ENCODE measurements at regions not wholly inside any gene's neighbourhood (a gene's known extent, or its start where the extent isn't known, plus 50 kb on each side); places are given as distances from the start of the nearest gene placed in this dataset.
"Not testable (repeated sequence)": the region's sequence is repeated elsewhere in the genome, so short reads cannot be mapped to it uniquely, and the experiment has no call there.

DNA sequence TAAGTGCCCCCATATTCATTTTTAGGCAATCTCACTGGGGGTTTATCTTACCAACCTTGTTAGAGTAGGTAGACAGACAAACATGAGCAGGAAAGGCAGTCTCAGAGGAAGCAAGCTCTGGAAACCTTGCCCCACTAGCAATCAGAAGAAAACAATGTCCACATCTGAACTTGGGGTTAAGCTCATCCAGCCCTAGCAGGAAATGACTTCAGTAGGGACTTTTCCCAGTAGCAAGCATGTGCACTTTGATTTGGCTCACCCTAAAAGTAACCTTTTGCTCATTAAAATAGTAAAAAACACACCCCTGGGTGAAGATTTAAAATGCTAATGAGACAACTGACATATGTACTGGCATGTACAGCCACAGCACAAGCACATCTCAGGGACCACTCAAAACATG, 175.5 kb downstream of the AKAIN1 start:
- Histone ChIP-seq H3K27me3 (ENCODE audit: insufficient read depth, low read length, poor library complexity) (no peaks in the 10 kb centered on the region), H3K4me1 (ENCODE audit: control insufficient read depth, low read depth, low read length) (no peaks in the 10 kb centered on the region), H3K79me2 (ENCODE audit: control insufficient read depth, insufficient read depth, low read length) (no peaks in the 10 kb centered on the region), H3K79me1 (ENCODE audit: low read length) (no peaks in the 10 kb centered on the region), H3K27ac (ENCODE audit: low read depth, low read length) (no peak overlapping the region), H4K5ac (ENCODE audit: low read length) (no peak overlapping the region), H3K18ac (ENCODE audit: low read length) (no peak overlapping the region), H4K8ac (ENCODE audit: low read depth, low read length) (no peak overlapping the region), H3K23ac (ENCODE audit: low read length) (no peak overlapping the region), H3K36me3 (ENCODE audit: control insufficient read depth, insufficient read depth, low read length) (no peaks in the 10 kb centered on the region), H2BK5ac (ENCODE audit: low read length) (no peak overlapping the region), H2BK120ac (ENCODE audit: low read depth, low read length) (no peak overlapping the region), H3K4me3 (ENCODE audit: low read length) (no peak overlapping the region), H3K9ac (ENCODE audit: low read length) (no peak overlapping the region), H2AK5ac (ENCODE audit: low read length) (no peak overlapping the region), H3K4ac (ENCODE audit: low read depth, low read length) (no peak overlapping the region), H3K4me2 (ENCODE audit: low read length) (no peak overlapping the region), H2BK15ac (replicated peaks; ENCODE audit: low read depth) (no peak overlapping the region), H3K56ac (ENCODE audit: low read length) (no peak overlapping the region)
- DNase-seq, result no peak

GRCh38 chr18:5015213-5015612, 181.8 kb downstream of the AKAIN1 start:
- no peaks in the 10 kb centered on the region for H3K27me3 ChIP-seq (ENCODE audit: insufficient read depth, low read length, poor library complexity)
- no peak overlapping the region for H3K27ac ChIP-seq (ENCODE audit: low read depth, low read length)
- no CpG with 5 or more reads among the region's 4 CpGs for WGBS (ENCODE audit: extremely low coverage, insufficient coverage, low lambda C conversion rate)
- no peak overlapping the region for H2BK120ac ChIP-seq (ENCODE audit: low read depth, low read length)
- H3K79me1 ChIP-seq (ENCODE audit: low read length), result no peaks in the 10 kb centered on the region
- H3K4me2 ChIP-seq (ENCODE audit: low read length), result no peak overlapping the region
- no peak overlapping the region for H3K23ac ChIP-seq (ENCODE audit: low read length)
- no peak overlapping the region for H2BK5ac ChIP-seq (ENCODE audit: low read length)
- no peak overlapping the region for H3K56ac ChIP-seq (ENCODE audit: low read length)
- no peaks in the 10 kb centered on the region for H3K4me1 ChIP-seq (ENCODE audit: control insufficient read depth, low read depth, low read length)
- no peak overlapping the region for H3K18ac ChIP-seq (ENCODE audit: low read length)
- no peaks in the 10 kb centered on the region for H3K79me2 ChIP-seq (ENCODE audit: control insufficient read depth, insufficient read depth, low read length)
- H4K5ac ChIP-seq (ENCODE audit: low read length), result no peak overlapping the region
- no peak overlapping the region for H2BK15ac ChIP-seq (replicated peaks; ENCODE audit: low read depth)
- no peak overlapping the region for H4K8ac ChIP-seq (ENCODE audit: low read depth, low read length)
- no peak overlapping the region for H3K4ac ChIP-seq (ENCODE audit: low read depth, low read length)
- DNase-seq, result no peak
- H3K4me3 ChIP-seq (ENCODE audit: low read length), result no peak overlapping the region
- H3K36me3 ChIP-seq (ENCODE audit: control insufficient read depth, insufficient read depth, low read length), result no peaks in the 10 kb centered on the region
- H3K9ac ChIP-seq (ENCODE audit: low read length), result no peak overlapping the region
- H2AK5ac ChIP-seq (ENCODE audit: low read length), result no peak overlapping the region

DNA sequence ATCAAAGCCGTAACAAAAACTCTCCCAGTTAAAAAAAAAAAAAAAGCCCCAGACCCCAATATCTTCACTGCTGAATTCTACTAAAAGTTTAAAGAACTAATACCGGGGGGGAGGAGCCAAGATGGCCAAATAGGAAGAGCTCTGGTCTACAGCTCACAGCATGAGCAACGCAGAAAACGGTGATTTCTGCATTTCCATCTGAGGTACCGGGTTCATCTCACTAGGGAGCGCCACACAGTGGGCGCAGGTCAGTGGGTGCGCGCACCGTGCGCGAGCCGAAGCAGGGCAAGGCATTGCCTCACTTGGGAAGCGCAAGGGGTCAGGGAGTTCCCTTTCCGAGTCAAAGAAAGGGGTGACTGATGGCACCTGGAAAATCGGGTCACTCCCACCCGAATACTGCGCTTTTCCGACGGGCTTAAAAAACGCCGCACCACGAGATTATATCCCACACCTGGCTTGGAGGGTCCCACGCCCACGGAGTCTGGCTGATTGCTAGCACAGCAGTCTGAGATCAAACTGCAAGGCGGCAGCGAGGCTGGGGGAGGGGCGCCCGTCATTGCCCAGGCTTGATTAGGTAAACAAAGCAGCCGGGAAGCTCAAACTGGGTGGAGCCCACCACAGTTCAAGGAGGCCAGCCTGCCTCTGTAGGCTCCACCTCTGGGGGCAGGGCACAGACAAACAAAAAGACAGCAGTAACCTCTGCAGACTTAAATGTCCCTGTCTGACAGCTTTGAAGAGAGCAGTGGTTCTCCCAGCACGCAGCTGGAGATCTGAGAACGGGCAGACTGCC, 192.8 kb downstream of the AKAIN1 start:
- H3K4me3 ChIP-seq (ENCODE audit: low read length); H2BK5ac ChIP-seq (ENCODE audit: low read length); H3K79me1 ChIP-seq (ENCODE audit: low read length); H3K23ac ChIP-seq (ENCODE audit: low read length); H3K4me1 ChIP-seq (ENCODE audit: control insufficient read depth, low read depth, low read length); H2AK5ac ChIP-seq (ENCODE audit: low read length); H3K36me3 ChIP-seq (ENCODE audit: control insufficient read depth, insufficient read depth, low read length); H4K5ac ChIP-seq (ENCODE audit: low read length); H3K18ac ChIP-seq (ENCODE audit: low read length); H3K79me2 ChIP-seq (ENCODE audit: control insufficient read depth, insufficient read depth, low read length); H2BK120ac ChIP-seq (ENCODE audit: low read depth, low read length); H3K4me2 ChIP-seq (ENCODE audit: low read length); H4K8ac ChIP-seq (ENCODE audit: low read depth, low read length); H3K27ac ChIP-seq (ENCODE audit: low read depth, low read length); H3K27me3 ChIP-seq (ENCODE audit: insufficient read depth, low read length, poor library complexity); H3K4ac ChIP-seq (ENCODE audit: low read depth, low read length); H2BK15ac ChIP-seq (replicated peaks; ENCODE audit: low read depth): not testable (repeated sequence)
- H3K9ac ChIP-seq (ENCODE audit: low read length), result peak overlapping the region; percentile 45
- peak; percentile 72 for DNase-seq
- WGBS (ENCODE audit: extremely low coverage, insufficient coverage, low lambda C conversion rate), result no CpG with 5 or more reads among the region's 32 CpGs
- H3K56ac ChIP-seq (ENCODE audit: low read length), result peak overlapping the region; percentile 67

- WGBS (ENCODE audit: extremely low coverage, insufficient coverage, low lambda C conversion rate), result no CpG with 5 or more reads among the region's 3 CpGs
- H3K4me3 ChIP-seq (ENCODE audit: low read length), result no peak overlapping the region
- no peak overlapping the region for H2BK120ac ChIP-seq (ENCODE audit: low read depth, low read length)
Observed at GRCh38 chr18:4994710-4995109, 202.3 kb downstream of the AKAIN1 start.

GRCh38 chr18:4987452-4988405, 209.3 kb downstream of the AKAIN1 start:
- Histone ChIP-seq H3K79me2 (ENCODE audit: control insufficient read depth, insufficient read depth, low read length) (no peaks in the 10 kb centered on the region), H3K56ac (ENCODE audit: low read length) (no peak overlapping the region), H2BK5ac (ENCODE audit: low read length) (no peak overlapping the region), H4K5ac (ENCODE audit: low read length) (no peak overlapping the region), H2AK5ac (ENCODE audit: low read length) (no peak overlapping the region), H3K23ac (ENCODE audit: low read length) (no peak overlapping the region), H3K4me3 (ENCODE audit: low read length) (no peak overlapping the region), H3K4me2 (ENCODE audit: low read length) (no peak overlapping the region), H3K79me1 (ENCODE audit: low read length) (no peaks in the 10 kb centered on the region), H3K18ac (ENCODE audit: low read length) (no peak overlapping the region), H3K4me1 (ENCODE audit: control insufficient read depth, low read depth, low read length) (no peaks in the 10 kb centered on the region), H3K4ac (ENCODE audit: low read depth, low read length) (no peak overlapping the region), H3K36me3 (ENCODE audit: control insufficient read depth, insufficient read depth, low read length) (no peaks in the 10 kb centered on the region), H2BK15ac (replicated peaks; ENCODE audit: low read depth) (no peak overlapping the region), H4K8ac (ENCODE audit: low read depth, low read length) (no peak overlapping the region), H3K9ac (ENCODE audit: low read length) (no peak overlapping the region), H3K27me3 (ENCODE audit: insufficient read depth, low read length, poor library complexity) (no peaks in the 10 kb centered on the region), H3K27ac (ENCODE audit: low read depth, low read length) (no peak overlapping the region), H2BK120ac (ENCODE audit: low read depth, low read length) (no peak overlapping the region)
- no CpG with 5 or more reads among the region's 10 CpGs for WGBS (ENCODE audit: extremely low coverage, insufficient coverage, low lambda C conversion rate)
- peak; percentile 51 for DNase-seq

More at GRCh38 chr18:4994710-4995109, 202.3 kb downstream of the AKAIN1 start:
- Histone ChIP-seq H3K79me2 (ENCODE audit: control insufficient read depth, insufficient read depth, low read length) (no peaks in the 10 kb centered on the region), H3K9ac (ENCODE audit: low read length) (no peak overlapping the region), H4K8ac (ENCODE audit: low read depth, low read length) (no peak overlapping the region), H3K23ac (ENCODE audit: low read length) (no peak overlapping the region), H3K27me3 (ENCODE audit: insufficient read depth, low read length, poor library complexity) (no peaks in the 10 kb centered on the region), H2AK5ac (ENCODE audit: low read length) (no peak overlapping the region), H3K56ac (ENCODE audit: low read length) (no peak overlapping the region), H3K18ac (ENCODE audit: low read length) (no peak overlapping the region), H3K79me1 (ENCODE audit: low read length) (no peaks in the 10 kb centered on the region), H2BK15ac (replicated peaks; ENCODE audit: low read depth) (no peak overlapping the region), H3K4me2 (ENCODE audit: low read length) (no peak overlapping the region), H3K36me3 (ENCODE audit: control insufficient read depth, insufficient read depth, low read length) (no peaks in the 10 kb centered on the region), H4K5ac (ENCODE audit: low read length) (no peak overlapping the region), H3K4me1 (ENCODE audit: control insufficient read depth, low read depth, low read length) (no peaks in the 10 kb centered on the region), H3K4ac (ENCODE audit: low read depth, low read length) (no peak overlapping the region), H2BK5ac (ENCODE audit: low read length) (no peak overlapping the region), H3K27ac (ENCODE audit: low read depth, low read length) (no peak overlapping the region)
- no peak for DNase-seq
